ENCODE measurements at regions not wholly inside any gene's neighbourhood (a gene's known extent, or its start where the extent isn't known, plus 50 kb on each side); places are given as distances from the start of the nearest gene placed in this dataset.

GRCh38 chr15:77719450-77719849 lies 86.7 kb upstream of the LINGO1 start:
- no peak for DNase-seq
- no peaks in the 10 kb centered on the region for H3K4me1 Mint-ChIP-seq (ENCODE audit: low read depth)
- no peaks in the 10 kb centered on the region for H3K36me3 Mint-ChIP-seq (ENCODE audit: insufficient read depth)
- H3K9me3 Mint-ChIP-seq, result no peaks in the 10 kb centered on the region
- H3K4me3 Mint-ChIP-seq, result no peak overlapping the region
- ATAC-seq, result no peak
- peaks cover 28% of the 10 kb centered on the region for H3K27me3 Mint-ChIP-seq (ENCODE audit: low read depth)

- H3K4me3 Mint-ChIP-seq, result no peak overlapping the region
- H3K27me3 Mint-ChIP-seq (ENCODE audit: low read depth), result peaks cover 36% of the 10 kb centered on the region
- no peaks in the 10 kb centered on the region for H3K36me3 Mint-ChIP-seq (ENCODE audit: insufficient read depth)
- DNase-seq (no peak), ATAC-seq (no peak)
- no peaks in the 10 kb centered on the region for H3K4me1 Mint-ChIP-seq (ENCODE audit: low read depth)
- no peaks in the 10 kb centered on the region for H3K9me3 Mint-ChIP-seq
These were observed 84.8 kb upstream of the LINGO1 start for GRCh38 chr15:77717333-77717990.

- no peaks in the 10 kb centered on the region for H3K4me1 Mint-ChIP-seq (ENCODE audit: low read depth)
- no peak for ATAC-seq
- no peaks in the 10 kb centered on the region for H3K36me3 Mint-ChIP-seq (ENCODE audit: insufficient read depth)
- DNase-seq, result no peak
- H3K4me3 Mint-ChIP-seq, result no peak overlapping the region
- no peaks in the 10 kb centered on the region for H3K9me3 Mint-ChIP-seq
- H3K27me3 Mint-ChIP-seq (ENCODE audit: low read depth), result peaks cover 36% of the 10 kb centered on the region
These were observed 84.1 kb upstream of the LINGO1 start for GRCh38 chr15:77716632-77717332.

GRCh38 chr15:77715860-77716259 lies 83.1 kb upstream of the LINGO1 start:
- no peak for ATAC-seq
- no peaks in the 10 kb centered on the region for H3K36me3 Mint-ChIP-seq (ENCODE audit: insufficient read depth)

GRCh38 chr15:77715051-77715450 lies 82.3 kb upstream of the LINGO1 start:
- Mint-ChIP-seq H3K27me3 (ENCODE audit: low read depth) (peaks cover 31% of the 10 kb centered on the region), H3K36me3 (ENCODE audit: insufficient read depth) (no peaks in the 10 kb centered on the region), H3K9me3 (no peaks in the 10 kb centered on the region), H3K4me3 (no peak overlapping the region), H3K4me1 (ENCODE audit: low read depth) (no peaks in the 10 kb centered on the region)
- ATAC-seq, result no peak
- no peak for DNase-seq

More at GRCh38 chr15:77715860-77716259, 83.1 kb upstream of the LINGO1 start:
- Mint-ChIP-seq H3K9me3 (no peaks in the 10 kb centered on the region), H3K4me1 (ENCODE audit: low read depth) (no peaks in the 10 kb centered on the region), H3K4me3 (no peak overlapping the region), H3K27me3 (ENCODE audit: low read depth) (peaks cover 34% of the 10 kb centered on the region)
- no peak for DNase-seq

- H3K4me3 Mint-ChIP-seq, result no peak overlapping the region
- no peaks in the 10 kb centered on the region for H3K4me1 Mint-ChIP-seq (ENCODE audit: low read depth)
- DNase-seq, result no peak
- no peak for ATAC-seq
- no peaks in the 10 kb centered on the region for H3K36me3 Mint-ChIP-seq (ENCODE audit: insufficient read depth)
- peaks cover 29% of the 10 kb centered on the region for H3K27me3 Mint-ChIP-seq (ENCODE audit: low read depth)
- no peaks in the 10 kb centered on the region for H3K9me3 Mint-ChIP-seq
These were observed 81.8 kb upstream of the LINGO1 start for GRCh38 chr15:77714555-77714954.

- H3K4me3 Mint-ChIP-seq, result no peak overlapping the region
These were observed 81.3 kb upstream of the LINGO1 start for GRCh38 chr15:77714023-77714422.

GRCh38 chr15:77713281-77713680 lies 80.6 kb upstream of the LINGO1 start:
- H3K4me1 Mint-ChIP-seq (ENCODE audit: low read depth), result no peaks in the 10 kb centered on the region
- H3K27me3 Mint-ChIP-seq (ENCODE audit: low read depth), result peaks cover 28% of the 10 kb centered on the region
- ATAC-seq (no peak), DNase-seq (no peak)
- H3K9me3 Mint-ChIP-seq, result no peaks in the 10 kb centered on the region
- H3K36me3 Mint-ChIP-seq (ENCODE audit: insufficient read depth), result no peaks in the 10 kb centered on the region
- no peak overlapping the region for H3K4me3 Mint-ChIP-seq

More at GRCh38 chr15:77714023-77714422, 81.3 kb upstream of the LINGO1 start:
- DNase-seq (no peak), ATAC-seq (no peak)
- no peaks in the 10 kb centered on the region for H3K36me3 Mint-ChIP-seq (ENCODE audit: insufficient read depth)
- no peaks in the 10 kb centered on the region for H3K4me1 Mint-ChIP-seq (ENCODE audit: low read depth)
- H3K27me3 Mint-ChIP-seq (ENCODE audit: low read depth), result peaks cover 28% of the 10 kb centered on the region
- H3K9me3 Mint-ChIP-seq, result no peaks in the 10 kb centered on the region

- Mint-ChIP-seq H3K9me3 (no peaks in the 10 kb centered on the region), H3K27me3 (ENCODE audit: low read depth) (peaks cover 28% of the 10 kb centered on the region), H3K36me3 (ENCODE audit: insufficient read depth) (no peaks in the 10 kb centered on the region), H3K4me3 (no peak overlapping the region), H3K4me1 (ENCODE audit: low read depth) (no peaks in the 10 kb centered on the region)
- DNase-seq (no peak), ATAC-seq (no peak)
These were observed 79.7 kb upstream of the LINGO1 start for GRCh38 chr15:77712438-77712837.

GRCh38 chr15:77710637-77711036 lies 77.9 kb upstream of the LINGO1 start:
- ATAC-seq (no peak), DNase-seq (no peak)
- Mint-ChIP-seq H3K4me3 (no peak overlapping the region), H3K27me3 (ENCODE audit: low read depth) (peaks cover 26% of the 10 kb centered on the region), H3K4me1 (ENCODE audit: low read depth) (no peaks in the 10 kb centered on the region), H3K9me3 (no peaks in the 10 kb centered on the region), H3K36me3 (ENCODE audit: insufficient read depth) (no peaks in the 10 kb centered on the region)

GRCh38 chr15:77710206-77710605 lies 77.5 kb upstream of the LINGO1 start:
- DNase-seq (no peak), ATAC-seq (no peak)
- no peaks in the 10 kb centered on the region for H3K4me1 Mint-ChIP-seq (ENCODE audit: low read depth)
- peaks cover 22% of the 10 kb centered on the region for H3K27me3 Mint-ChIP-seq (ENCODE audit: low read depth)
- no peaks in the 10 kb centered on the region for H3K36me3 Mint-ChIP-seq (ENCODE audit: insufficient read depth)
- H3K4me3 Mint-ChIP-seq, result no peak overlapping the region
- H3K9me3 Mint-ChIP-seq, result no peaks in the 10 kb centered on the region

- Mint-ChIP-seq H3K4me1 (ENCODE audit: low read depth) (no peaks in the 10 kb centered on the region), H3K36me3 (ENCODE audit: insufficient read depth) (no peaks in the 10 kb centered on the region), H3K27me3 (ENCODE audit: low read depth) (peaks cover 14% of the 10 kb centered on the region), H3K4me3 (no peak overlapping the region), H3K9me3 (no peaks in the 10 kb centered on the region)
- no peak for ATAC-seq
- no peak for DNase-seq
These were observed 76.6 kb upstream of the LINGO1 start for GRCh38 chr15:77709135-77709886.

GRCh38 chr15:77706482-77707244 lies 74.0 kb upstream of the LINGO1 start:
- Mint-ChIP-seq H3K4me3 (no peak overlapping the region), H3K27me3 (ENCODE audit: low read depth) (peaks cover 10% of the 10 kb centered on the region), H3K4me1 (ENCODE audit: low read depth) (no peaks in the 10 kb centered on the region), H3K36me3 (ENCODE audit: insufficient read depth) (no peaks in the 10 kb centered on the region), H3K9me3 (no peaks in the 10 kb centered on the region)
- ATAC-seq (no peak), DNase-seq (no peak)
